ENCODE measurements at regions not wholly inside any gene's neighbourhood (a gene's known extent, or its start where the extent isn't known, plus 50 kb on each side); places are given as distances from the start of the nearest gene placed in this dataset.

GRCh38 chr2:198917926-198918720 is 539.6 kb downstream of the SATB2 start:
- no peaks in the 10 kb centered on the region for H3K9me3 ChIP-seq
- in situ Hi-C loops (cut with MboI; ENCODE audit: low sequenced_read_pairs in 4 of 4) (no loop called here), intact Hi-C loops (cut with DNase I; ENCODE audit: low total_unique reads) (no loop called here)
- no peak overlapping the region for H3K27ac ChIP-seq
- no peaks in the 10 kb centered on the region for H3K36me3 ChIP-seq
- TF ChIP-seq CTCF (IDR thresholded peaks at IDR 0.05 in 4 of 5, conservative IDR thresholded peaks at IDR 0.05 in 1 of 5) (no peak), POLR2A (IDR thresholded peaks at IDR 0.05) (no peak)
- H3K27me3 ChIP-seq = no peaks in the 10 kb centered on the region
- no peak overlapping the region for H3K4me3 ChIP-seq
- DNase-seq = no peak
- ATAC-seq = no peak
- H3K4me1 ChIP-seq = no peaks in the 10 kb centered on the region

GRCh38 chr2:198917275-198917674 is 540.5 kb downstream of the SATB2 start:
- Histone ChIP-seq H3K4me3 (no peak overlapping the region), H3K36me3 (no peaks in the 10 kb centered on the region), H3K27ac (no peak overlapping the region), H3K9me3 (no peaks in the 10 kb centered on the region), H3K27me3 (no peaks in the 10 kb centered on the region), H3K4me1 (no peaks in the 10 kb centered on the region)
- DNase-seq = no peak
- intact Hi-C loops (cut with DNase I; ENCODE audit: low total_unique reads) = no loop called here
- in situ Hi-C loops (cut with MboI; ENCODE audit: low sequenced_read_pairs in 4 of 4) = no loop called here
- no peak for TF ChIP-seq POLR2A (IDR thresholded peaks at IDR 0.05)
- ATAC-seq = no peak

GRCh38 chr2:198916548-198917080 is 541.1 kb downstream of the SATB2 start:
- in situ Hi-C loops (cut with MboI; ENCODE audit: low sequenced_read_pairs in 4 of 4) = no loop called here
- Histone ChIP-seq H3K27me3 (no peaks in the 10 kb centered on the region), H3K36me3 (no peaks in the 10 kb centered on the region), H3K9me3 (no peaks in the 10 kb centered on the region), H3K27ac (no peak overlapping the region), H3K4me1 (no peaks in the 10 kb centered on the region), H3K4me3 (no peak overlapping the region)
- ATAC-seq (no peak), DNase-seq (no peak)
- TF ChIP-seq POLR2A (IDR thresholded peaks at IDR 0.05) (no peak), CTCF (IDR thresholded peaks at IDR 0.05 in 4 of 5, conservative IDR thresholded peaks at IDR 0.05 in 1 of 5) (no peak)
- intact Hi-C loops (cut with DNase I; ENCODE audit: low total_unique reads) = no loop called here

- ATAC-seq (no peak), DNase-seq (no peak)
- intact Hi-C loops (cut with DNase I; ENCODE audit: low total_unique reads) (no loop called here), in situ Hi-C loops (cut with MboI; ENCODE audit: low sequenced_read_pairs in 4 of 4) (no loop called here)
- no peaks in the 10 kb centered on the region for H3K9me3 ChIP-seq
- no peaks in the 10 kb centered on the region for H3K4me1 ChIP-seq
- H3K4me3 ChIP-seq = no peak overlapping the region
- TF ChIP-seq POLR2A (IDR thresholded peaks at IDR 0.05) (no peak), CTCF (IDR thresholded peaks at IDR 0.05 in 4 of 5, conservative IDR thresholded peaks at IDR 0.05 in 1 of 5) (no peak)
- no peaks in the 10 kb centered on the region for H3K36me3 ChIP-seq
- H3K27ac ChIP-seq = no peak overlapping the region
- H3K27me3 ChIP-seq = no peaks in the 10 kb centered on the region
Observed at GRCh38 chr2:198913394-198914152, 544.2 kb downstream of the SATB2 start.

All from gastrocnemius medialis (tissue), 4 donors.